ENCODE measurements at regions not wholly inside any gene's neighbourhood (a gene's known extent, or its start where the extent isn't known, plus 50 kb on each side); places are given as distances from the start of the nearest gene placed in this dataset.

DNA sequence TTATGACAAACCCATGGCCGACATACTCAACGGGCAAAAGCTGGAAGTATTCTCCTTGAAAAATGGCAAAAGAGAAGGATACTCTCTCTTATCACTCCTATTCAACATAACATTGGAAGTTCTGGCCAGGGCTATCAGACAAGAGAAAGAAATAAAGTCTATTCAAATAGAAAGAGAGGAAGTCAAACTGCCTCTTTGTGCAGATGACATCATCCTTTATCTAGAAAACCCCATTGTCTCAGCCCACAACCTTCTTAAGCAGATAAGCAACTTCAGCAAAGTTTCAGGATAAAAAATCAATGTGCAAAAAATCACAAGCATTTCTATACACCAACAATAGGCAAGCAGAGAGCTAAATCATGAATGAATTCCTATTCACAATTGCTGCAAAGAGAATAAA is 1799.9 kb upstream of the ACO1 start:
- Histone ChIP-seq H3K9me3 (ENCODE audit: insufficient read depth, low read depth) (no peaks in the 10 kb centered on the region), H4K20me1 (ENCODE audit: insufficient read depth) (no peaks in the 10 kb centered on the region), H3K4me2 (no peak overlapping the region), H3K9me2 (ENCODE audit: insufficient read depth) (no peaks in the 10 kb centered on the region), H2AFZ (no peak overlapping the region), H3K27ac (no peak overlapping the region), H3K27me3 (ENCODE audit: insufficient read depth, low read depth) (no peaks in the 10 kb centered on the region), H3K4me1 (replicated peaks; ENCODE audit: insufficient read depth) (no peaks in the 10 kb centered on the region), H3K4me3 (no peak overlapping the region), H3K36me3 (ENCODE audit: low read depth) (no peaks in the 10 kb centered on the region), H3K79me2 (ENCODE audit: low read depth) (no peaks in the 10 kb centered on the region), H3F3A (ENCODE audit: insufficient read depth, low read depth) (no peaks in the 10 kb centered on the region)
- TF ChIP-seq, protein P1, sequence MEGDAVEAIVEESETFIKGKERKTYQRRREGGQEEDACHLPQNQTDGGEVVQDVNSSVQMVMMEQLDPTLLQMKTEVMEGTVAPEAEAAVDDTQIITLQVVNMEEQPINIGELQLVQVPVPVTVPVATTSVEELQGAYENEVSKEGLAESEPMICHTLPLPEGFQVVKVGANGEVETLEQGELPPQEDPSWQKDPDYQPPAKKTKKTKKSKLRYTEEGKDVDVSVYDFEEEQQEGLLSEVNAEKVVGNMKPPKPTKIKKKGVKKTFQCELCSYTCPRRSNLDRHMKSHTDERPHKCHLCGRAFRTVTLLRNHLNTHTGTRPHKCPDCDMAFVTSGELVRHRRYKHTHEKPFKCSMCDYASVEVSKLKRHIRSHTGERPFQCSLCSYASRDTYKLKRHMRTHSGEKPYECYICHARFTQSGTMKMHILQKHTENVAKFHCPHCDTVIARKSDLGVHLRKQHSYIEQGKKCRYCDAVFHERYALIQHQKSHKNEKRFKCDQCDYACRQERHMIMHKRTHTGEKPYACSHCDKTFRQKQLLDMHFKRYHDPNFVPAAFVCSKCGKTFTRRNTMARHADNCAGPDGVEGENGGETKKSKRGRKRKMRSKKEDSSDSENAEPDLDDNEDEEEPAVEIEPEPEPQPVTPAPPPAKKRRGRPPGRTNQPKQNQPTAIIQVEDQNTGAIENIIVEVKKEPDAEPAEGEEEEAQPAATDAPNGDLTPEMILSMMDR (conservative IDR thresholded peaks at IDR 0.05), result no peak
- no peak for TF ChIP-seq EZH2 (IDR thresholded peaks at IDR 0.05; ENCODE audit: low read depth)
- ChIA-PET POLR2A (ENCODE audit: unreplicated experiment) (no interaction called here), CTCF (no interaction called here)
- DNase-seq, result no peak
- no TSS peak for BruUV-seq (replicated peaks)
- intact Hi-C loops (cut with micrococcal nuclease; ENCODE audit: unreplicated experiment), result no loop called here

DNA sequence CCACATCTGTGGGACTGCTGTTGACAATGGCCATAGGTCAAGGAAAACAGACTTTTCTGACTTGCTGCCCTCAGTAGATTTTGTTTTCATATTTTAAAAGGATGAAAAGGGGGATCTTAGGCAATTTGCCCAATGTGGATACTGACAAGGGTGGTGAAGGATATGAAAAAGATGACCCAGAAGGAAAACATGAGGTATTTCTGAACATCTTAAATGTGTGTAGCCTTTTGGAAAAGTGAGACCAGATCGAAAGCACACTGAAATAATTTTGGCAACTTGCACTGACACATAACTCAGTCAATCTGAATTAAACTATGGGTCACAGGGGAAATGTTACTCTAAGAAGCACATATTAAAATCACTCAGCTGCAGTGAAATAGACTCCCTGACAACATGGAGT is 1793.0 kb upstream of the ACO1 start:
- POLR2A ChIA-PET (ENCODE audit: unreplicated experiment), result no interaction called here
- no peaks in the 10 kb centered on the region for H3K4me1 ChIP-seq (replicated peaks; ENCODE audit: insufficient read depth)
- H2AFZ ChIP-seq, result no peak overlapping the region
- no peaks in the 10 kb centered on the region for H3K27me3 ChIP-seq (ENCODE audit: insufficient read depth, low read depth)
- CTCF ChIA-PET, result no interaction called here
- no peaks in the 10 kb centered on the region for H3F3A ChIP-seq (ENCODE audit: insufficient read depth, low read depth)
- DNase-seq, result no peak
- no TSS peak for BruUV-seq (replicated peaks)
- H4K20me1 ChIP-seq (ENCODE audit: insufficient read depth), result no peaks in the 10 kb centered on the region
- H3K9me3 ChIP-seq (ENCODE audit: insufficient read depth, low read depth), result no peaks in the 10 kb centered on the region
- TF ChIP-seq, protein P1 (conservative IDR thresholded peaks at IDR 0.05), result no peak
- TF ChIP-seq EZH2 (IDR thresholded peaks at IDR 0.05; ENCODE audit: low read depth), result no peak
- H3K36me3 ChIP-seq (ENCODE audit: low read depth), result no peaks in the 10 kb centered on the region
- H3K79me2 ChIP-seq (ENCODE audit: low read depth), result no peaks in the 10 kb centered on the region
- H3K27ac ChIP-seq, result no peak overlapping the region
- no peak overlapping the region for H3K4me3 ChIP-seq
- intact Hi-C loops (cut with micrococcal nuclease; ENCODE audit: unreplicated experiment), result no loop called here
- H3K9me2 ChIP-seq (ENCODE audit: insufficient read depth), result no peaks in the 10 kb centered on the region
- H3K4me2 ChIP-seq, result no peak overlapping the region

DNA sequence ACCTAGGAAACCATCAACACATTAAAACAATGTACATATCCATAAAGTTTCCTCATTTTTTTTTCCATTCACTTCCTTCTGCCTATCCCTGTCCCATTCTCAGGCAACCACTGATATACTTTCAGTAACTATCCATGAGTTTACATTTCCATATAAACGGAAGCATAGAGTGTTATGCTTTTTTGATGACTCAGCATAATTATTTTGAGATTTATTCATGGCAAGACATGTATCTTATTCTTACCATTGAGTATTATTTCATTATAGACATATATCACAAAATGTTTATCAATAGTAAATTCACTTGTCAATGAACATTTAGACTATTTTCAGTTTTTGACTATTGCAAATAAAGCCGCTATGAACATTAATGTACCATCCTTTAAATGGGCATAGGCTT is 1786.8 kb upstream of the ACO1 start:
- no peak for TF ChIP-seq EZH2 (IDR thresholded peaks at IDR 0.05; ENCODE audit: low read depth)
- TF ChIP-seq, protein P1 (conservative IDR thresholded peaks at IDR 0.05), result no peak
- CTCF ChIA-PET, result no interaction called here
- H3K9me3 ChIP-seq (ENCODE audit: insufficient read depth, low read depth), result no peaks in the 10 kb centered on the region

More for the DNA sequence above, 1786.8 kb upstream of the ACO1 start:
- POLR2A ChIA-PET (ENCODE audit: unreplicated experiment), result no interaction called here
- Histone ChIP-seq H3K9me2 (ENCODE audit: insufficient read depth) (no peaks in the 10 kb centered on the region), H2AFZ (no peak overlapping the region), H4K20me1 (ENCODE audit: insufficient read depth) (no peaks in the 10 kb centered on the region), H3K79me2 (ENCODE audit: low read depth) (no peaks in the 10 kb centered on the region), H3K4me3 (no peak overlapping the region), H3K27ac (no peak overlapping the region), H3K27me3 (ENCODE audit: insufficient read depth, low read depth) (no peaks in the 10 kb centered on the region), H3K36me3 (ENCODE audit: low read depth) (no peaks in the 10 kb centered on the region), H3F3A (ENCODE audit: insufficient read depth, low read depth) (no peaks in the 10 kb centered on the region), H3K4me2 (no peak overlapping the region), H3K4me1 (replicated peaks; ENCODE audit: insufficient read depth) (no peaks in the 10 kb centered on the region)
- no peak for DNase-seq
- intact Hi-C loops (cut with micrococcal nuclease; ENCODE audit: unreplicated experiment), result no loop called here
- no TSS peak for BruUV-seq (replicated peaks)

All from PC-9 (cell line).